GM12874 (cell line): ENCODE measurements at regions not wholly inside any gene's neighbourhood (a gene's known extent, or its start where the extent isn't known, plus 50 kb on each side); places are given as distances from the start of the nearest gene placed in this dataset.

Source experiments
- CTCF ChIP-seq: IDR thresholded peaks from 2 replicates; pipeline ENCODE4 v1.5.1; 2011; ENCODE audit warnings: low read depth, mild to moderate bottlenecking, control low read depth, low read length, moderate library complexity; ENCODE audit not compliant: insufficient read depth

GRCh38 chr1:182240085-182240484 is 151.5 kb downstream of the GLUL start:
- TF ChIP-seq CTCF: no peak

- TF ChIP-seq CTCF: no peak
Measured at GRCh38 chr1:182238421-182238820, 153.2 kb downstream of the GLUL start.

DNA sequence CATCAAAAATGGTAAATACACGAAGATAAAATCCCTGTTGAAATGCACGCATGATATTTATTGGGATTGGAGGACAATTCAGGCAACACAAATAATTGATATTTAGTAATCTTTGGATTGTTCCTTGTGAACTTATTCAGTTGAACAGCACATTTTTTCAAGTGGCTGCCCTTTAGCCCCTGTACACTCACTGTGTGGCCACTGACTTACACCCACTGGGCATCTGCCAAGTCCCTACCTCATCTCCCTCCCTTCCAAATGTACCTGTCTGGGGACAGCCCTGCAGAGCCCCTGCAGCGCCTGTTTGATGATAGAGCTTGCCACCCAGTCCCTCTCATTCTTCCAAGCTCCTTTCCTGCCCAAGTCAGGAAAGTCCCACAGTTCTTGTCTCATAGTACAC is 154.3 kb downstream of the GLUL start:
- TF ChIP-seq CTCF: no peak

DNA sequence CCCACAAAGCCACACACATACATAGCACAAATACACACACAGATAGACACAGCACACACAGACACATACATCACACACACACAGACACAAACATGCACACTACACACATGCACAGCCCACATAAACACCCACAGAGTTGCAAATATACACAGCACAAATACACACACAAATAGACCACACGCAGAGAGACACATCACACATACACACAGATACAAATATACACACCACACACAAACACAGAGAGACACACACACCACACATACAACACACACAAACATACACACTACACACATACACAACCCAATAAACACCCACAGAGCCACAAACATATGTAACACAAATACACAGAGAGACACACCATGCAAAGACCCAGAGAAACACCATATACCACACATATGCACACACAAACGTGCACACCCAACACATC is 154.9 kb downstream of the GLUL start:
- TF ChIP-seq CTCF: no peak

- TF ChIP-seq CTCF: no peak
Measured at GRCh38 chr1:182235952-182236650, 155.5 kb downstream of the GLUL start.

- no peak for TF ChIP-seq CTCF
Measured at GRCh38 chr1:182235604-182235951, 156.0 kb downstream of the GLUL start.

DNA sequence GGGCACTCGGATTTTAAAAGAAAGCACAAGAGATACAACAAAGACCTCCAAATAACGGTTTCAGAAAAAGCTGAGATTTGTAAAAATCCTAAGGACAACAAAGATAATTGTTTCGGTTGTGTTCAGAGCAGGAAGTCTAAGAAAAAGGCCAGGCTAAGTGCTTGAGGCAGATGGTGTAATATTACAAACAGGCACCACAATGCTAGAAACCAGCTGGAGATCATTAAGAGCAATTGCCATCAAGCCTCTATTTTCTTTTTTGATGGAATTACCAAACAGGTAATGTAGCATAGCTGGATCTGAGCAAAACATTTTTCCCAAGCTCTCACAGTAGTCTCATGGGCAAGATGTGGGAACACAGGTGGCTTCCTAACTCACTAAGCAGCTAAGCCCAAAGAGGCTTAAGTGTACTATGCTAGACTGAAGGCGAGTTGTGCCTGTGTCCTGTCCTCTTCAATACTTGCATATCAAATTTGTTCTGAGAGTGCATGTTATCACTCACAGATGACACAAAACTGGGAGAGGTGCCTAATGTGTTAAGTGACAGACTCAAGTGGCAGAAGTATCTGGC is 161.6 kb downstream of the GLUL start:
- TF ChIP-seq CTCF: no peak

- TF ChIP-seq CTCF: no peak
Measured at GRCh38 chr1:182229451-182229850, 162.1 kb downstream of the GLUL start.
